ENCODE measurements at regions not wholly inside any gene's neighbourhood (a gene's known extent, or its start where the extent isn't known, plus 50 kb on each side); places are given as distances from the start of the nearest gene placed in this dataset.

- Histone ChIP-seq H3K36me3 (no peaks in the 10 kb centered on the region), H3K4me1 (no peaks in the 10 kb centered on the region), H3K27ac (no peak overlapping the region), H3K27me3 (no peaks in the 10 kb centered on the region), H3K9me3 (no peaks in the 10 kb centered on the region), H3K4me3 (no peak overlapping the region)
- ATAC-seq (no peak), DNase-seq (no peak)
- TF ChIP-seq POLR2A (IDR thresholded peaks at IDR 0.05) (no peak), CTCF (IDR thresholded peaks at IDR 0.05 in 4 of 5, conservative IDR thresholded peaks at IDR 0.05 in 1 of 5) (no peak)
- in situ Hi-C loops (cut with MboI; ENCODE audit: low sequenced_read_pairs in 4 of 4) = no loop called here
- intact Hi-C loops (cut with DNase I; ENCODE audit: low total_unique reads) = no loop called here
Measured at GRCh38 chr4:170389411-170389810, 299.7 kb upstream of the AADAT start.

GRCh38 chr4:170388255-170388654 is 298.5 kb upstream of the AADAT start:
- Histone ChIP-seq H3K4me1 (no peaks in the 10 kb centered on the region), H3K9me3 (no peaks in the 10 kb centered on the region), H3K4me3 (no peak overlapping the region), H3K36me3 (no peaks in the 10 kb centered on the region), H3K27me3 (no peaks in the 10 kb centered on the region), H3K27ac (no peak overlapping the region)
- TF ChIP-seq CTCF (IDR thresholded peaks at IDR 0.05 in 4 of 5, conservative IDR thresholded peaks at IDR 0.05 in 1 of 5) = no peak
- no peak for TF ChIP-seq POLR2A (IDR thresholded peaks at IDR 0.05)
- no peak for DNase-seq
- no peak for ATAC-seq
- intact Hi-C loops (cut with DNase I; ENCODE audit: low total_unique reads) = no loop called here
- in situ Hi-C loops (cut with MboI; ENCODE audit: low sequenced_read_pairs in 4 of 4) = no loop called here

- Histone ChIP-seq H3K4me1 (no peaks in the 10 kb centered on the region), H3K27ac (no peak overlapping the region), H3K9me3 (no peaks in the 10 kb centered on the region), H3K27me3 (no peaks in the 10 kb centered on the region), H3K36me3 (no peaks in the 10 kb centered on the region), H3K4me3 (no peak overlapping the region)
- TF ChIP-seq CTCF (IDR thresholded peaks at IDR 0.05 in 4 of 5, conservative IDR thresholded peaks at IDR 0.05 in 1 of 5) (no peak), POLR2A (IDR thresholded peaks at IDR 0.05) (no peak)
- intact Hi-C loops (cut with DNase I; ENCODE audit: low total_unique reads) (no loop called here), in situ Hi-C loops (cut with MboI; ENCODE audit: low sequenced_read_pairs in 4 of 4) (no loop called here)
- ATAC-seq = no peak
- DNase-seq = no peak
Measured at GRCh38 chr4:170386971-170387370, 297.2 kb upstream of the AADAT start.

GRCh38 chr4:170386511-170386910 is 296.8 kb upstream of the AADAT start:
- in situ Hi-C loops (cut with MboI; ENCODE audit: low sequenced_read_pairs in 4 of 4) = no loop called here
- intact Hi-C loops (cut with DNase I; ENCODE audit: low total_unique reads) = no loop called here
- Histone ChIP-seq H3K36me3 (no peaks in the 10 kb centered on the region), H3K4me3 (no peak overlapping the region), H3K27ac (no peak overlapping the region), H3K4me1 (no peaks in the 10 kb centered on the region), H3K27me3 (no peaks in the 10 kb centered on the region), H3K9me3 (no peaks in the 10 kb centered on the region)
- no peak for DNase-seq
- TF ChIP-seq CTCF (IDR thresholded peaks at IDR 0.05 in 4 of 5, conservative IDR thresholded peaks at IDR 0.05 in 1 of 5) = no peak
- no peak for TF ChIP-seq POLR2A (IDR thresholded peaks at IDR 0.05)
- ATAC-seq = no peak

GRCh38 chr4:170374770-170375169 is 285.0 kb upstream of the AADAT start:
- ATAC-seq = no peak
- Histone ChIP-seq H3K27ac (no peak overlapping the region), H3K4me1 (no peaks in the 10 kb centered on the region), H3K36me3 (no peaks in the 10 kb centered on the region), H3K9me3 (no peaks in the 10 kb centered on the region), H3K27me3 (no peaks in the 10 kb centered on the region), H3K4me3 (no peak overlapping the region)
- no peak for TF ChIP-seq CTCF (IDR thresholded peaks at IDR 0.05 in 4 of 5, conservative IDR thresholded peaks at IDR 0.05 in 1 of 5)
- no peak for TF ChIP-seq POLR2A (IDR thresholded peaks at IDR 0.05)
- in situ Hi-C loops (cut with MboI; ENCODE audit: low sequenced_read_pairs in 4 of 4) = no loop called here
- no peak for DNase-seq
- intact Hi-C loops (cut with DNase I; ENCODE audit: low total_unique reads) = no loop called here

Data from gastrocnemius medialis (tissue), 4 donors.